T-helper 1 cell (primary cell): ENCODE measurements at regions not wholly inside any gene's neighbourhood (a gene's known extent, or its start where the extent isn't known, plus 50 kb on each side); places are given as distances from the start of the nearest gene placed in this dataset.

ENCODE experiments used
- DNase-seq, 5 donors: peaks; one replicate each; pipeline ENCODE4 v3.0.0-alpha.2; 2012 to 2020

GRCh38 chr12:130263025-130263424, 74.7 kb upstream of the PIWIL1 start:
- DNase-seq: no peak

GRCh38 chr12:130263996-130264395, 73.7 kb upstream of the PIWIL1 start:
- DNase-seq: no peak

GRCh38 chr12:130266751-130267150, 70.9 kb upstream of the PIWIL1 start:
- DNase-seq: no peak

GRCh38 chr12:130280231-130280630, 57.5 kb upstream of the PIWIL1 start:
- DNase-seq: peak in 1 of 5 donors; percentile 29

GRCh38 chr12:130280742-130281141, 56.9 kb upstream of the PIWIL1 start:
- DNase-seq: no peak

- DNase-seq: peak in 2 of 5 donors; percentile 9 to 14
These were observed 56.4 kb upstream of the PIWIL1 start for GRCh38 chr12:130281153-130281799.

- DNase-seq: no peak
These were observed 51.6 kb upstream of the PIWIL1 start for GRCh38 chr12:130286041-130286440.

- DNase-seq: no peak
These were observed 50.8 kb upstream of the PIWIL1 start for GRCh38 chr12:130286741-130287440.
